ENCODE measurements at regions not wholly inside any gene's neighbourhood (a gene's known extent, or its start where the extent isn't known, plus 50 kb on each side); places are given as distances from the start of the nearest gene placed in this dataset.

GRCh38 chr20:16143596-16143995, 429.7 kb downstream of the KIF16B start:
- TF ChIP-seq CTCF (IDR thresholded peaks at IDR 0.05) = no peak
- intact Hi-C loops (cut with DNase I) = no loop called here
- Histone ChIP-seq H3K27me3 (no peaks in the 10 kb centered on the region), H3K4me3 (no peak overlapping the region), H3K9me3 (peaks cover 0 to 20% (median 0%) of the 10 kb centered on the region in 11 donors), H3K36me3 (no peaks in the 10 kb centered on the region), H3K4me1 (no peaks in the 10 kb centered on the region), H3K27ac (no peak overlapping the region)
- DNase-seq (no peak), ATAC-seq (no peak)
- 75 to 81% methylated on average over 1 of the region's 1 CpG for WGBS, 2 donors

GRCh38 chr20:16135630-16136029, 437.6 kb downstream of the KIF16B start:
- H3K4me1 ChIP-seq = no peaks in the 10 kb centered on the region
- intact Hi-C loops (cut with DNase I) = no loop called here
- peaks cover 0 to 19% (median 5%) of the 10 kb centered on the region in 11 donors for H3K9me3 ChIP-seq
- no peaks in the 10 kb centered on the region for H3K27me3 ChIP-seq
- no peak for TF ChIP-seq CTCF (IDR thresholded peaks at IDR 0.05)
- 81 to 83% methylated on average over 5 of the region's 5 CpGs for WGBS, 2 donors
- no peak overlapping the region for H3K4me3 ChIP-seq
- DNase-seq (no peak), ATAC-seq (no peak)
- H3K36me3 ChIP-seq = no peaks in the 10 kb centered on the region
- no peak overlapping the region for H3K27ac ChIP-seq

GRCh38 chr20:16132036-16132798, 441.0 kb downstream of the KIF16B start:
- H3K27ac ChIP-seq = no peak overlapping the region

GRCh38 chr20:16129411-16129810, 443.8 kb downstream of the KIF16B start:
- ATAC-seq (no peak), DNase-seq (no peak)
- Histone ChIP-seq H3K9me3 (peaks cover 0 to 17% (median 0%) of the 10 kb centered on the region in 11 donors), H3K27ac (no peak overlapping the region), H3K27me3 (peaks cover 0 to 3% (median 0%) of the 10 kb centered on the region in 7 donors), H3K4me3 (no peak overlapping the region), H3K36me3 (no peaks in the 10 kb centered on the region), H3K4me1 (peaks cover 0 to 4% (median 0%) of the 10 kb centered on the region in 9 donors)
- intact Hi-C loops (cut with DNase I) = no loop called here
- 90% methylated on average over 7 of the region's 7 CpGs for WGBS, 2 donors
- TF ChIP-seq CTCF (IDR thresholded peaks at IDR 0.05) = no peak

More at GRCh38 chr20:16132036-16132798, 441.0 kb downstream of the KIF16B start:
- TF ChIP-seq CTCF (IDR thresholded peaks at IDR 0.05) = no peak
- Histone ChIP-seq H3K36me3 (no peaks in the 10 kb centered on the region), H3K4me1 (no peaks in the 10 kb centered on the region), H3K4me3 (no peak overlapping the region), H3K27me3 (no peaks in the 10 kb centered on the region), H3K9me3 (peaks cover 0 to 19% (median 0%) of the 10 kb centered on the region in 11 donors)
- WGBS, 2 donors = 82 to 87% methylated on average over 3 of the region's 3 CpGs
- DNase-seq (no peak), ATAC-seq (no peak)
- intact Hi-C loops (cut with DNase I) = no loop called here

Data from heart right ventricle (tissue), 16 donors.